Left lobe of liver (tissue), 2 donors: ENCODE measurements at regions not wholly inside any gene's neighbourhood (a gene's known extent, or its start where the extent isn't known, plus 50 kb on each side); places are given as distances from the start of the nearest gene placed in this dataset.
"Not testable (repeated sequence)": the region's sequence is repeated elsewhere in the genome, so short reads cannot be mapped to it uniquely, and the experiment has no call there.

Source experiments
- ATAC-seq: fragments of 200-7000 bp; cut with Tn5 transposase; one replicate; pipeline ENCODE4 v1.9.1; 2020; ENCODE audit warnings: mild to moderate bottlenecking, moderate library complexity
- DNase-seq: peaks from one replicate; pipeline ENCODE4 v3.0.0-alpha.2; 2020; ENCODE audit warnings: low spot score
- donor health status: DM: no; HTN: no; CAD: no; lungs with moderate emphysema.
- donor health status: DM: no; HTN: yes; CAD: no.

DNA sequence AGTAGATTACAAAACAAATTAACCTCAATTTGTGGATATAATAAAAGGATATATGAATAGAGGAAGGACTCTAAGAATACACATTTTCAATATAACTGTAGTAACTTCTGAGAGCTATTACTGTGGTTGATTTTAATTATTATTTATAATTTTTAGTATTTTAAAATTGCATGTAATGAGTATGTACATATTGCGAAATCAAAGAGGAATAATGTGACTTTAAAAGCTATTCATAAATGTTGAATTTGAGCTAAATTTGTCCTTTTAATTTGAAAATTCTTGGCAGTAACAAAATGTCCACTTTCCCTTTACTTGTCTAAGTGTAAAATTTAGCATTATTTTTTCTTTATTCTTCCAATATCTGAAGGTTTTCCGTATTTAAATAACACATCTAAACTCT lies 750.6 kb upstream of the PCDH15 start:
- no peak for DNase-seq
- ATAC-seq, result no peak

DNA sequence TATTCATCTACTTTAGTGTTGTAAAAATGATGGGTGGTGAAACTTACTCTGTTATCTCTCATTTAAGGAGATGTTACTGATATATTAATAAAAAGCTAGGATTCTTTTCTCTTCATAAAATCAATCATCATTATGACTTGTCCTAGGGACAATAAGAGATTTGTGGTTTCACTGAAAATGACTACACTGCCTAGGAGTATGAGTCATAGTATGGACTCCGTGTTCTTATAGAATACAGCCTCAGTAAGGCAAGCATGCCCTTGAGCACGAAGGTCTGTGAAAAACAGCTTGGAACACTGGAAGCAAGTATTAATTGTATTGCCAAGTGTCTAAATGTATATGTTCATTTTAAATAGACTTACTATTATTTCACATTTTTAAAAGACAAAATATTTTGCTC lies 749.2 kb upstream of the PCDH15 start:
- DNase-seq, result no peak
- ATAC-seq, result no peak

DNA sequence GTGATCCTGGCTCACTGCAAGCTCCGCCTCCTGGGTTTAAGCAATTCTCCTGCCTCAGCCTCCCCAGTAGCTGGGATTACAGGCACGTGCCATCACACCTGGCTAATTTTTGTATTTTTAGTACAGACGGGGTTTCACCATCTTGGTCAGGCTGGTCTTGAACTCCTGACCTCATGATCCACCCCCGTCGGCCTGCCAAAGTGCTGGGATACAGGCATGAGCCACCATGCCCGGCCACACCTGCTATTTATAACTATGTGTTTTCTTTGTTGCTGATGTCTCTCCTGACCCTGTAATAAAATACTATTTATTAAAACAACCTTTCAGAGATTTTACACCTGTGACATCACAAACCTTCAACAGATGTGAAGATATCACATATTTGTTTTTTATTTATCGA lies 736.5 kb upstream of the PCDH15 start:
- ATAC-seq, result not testable (repeated sequence)

DNA sequence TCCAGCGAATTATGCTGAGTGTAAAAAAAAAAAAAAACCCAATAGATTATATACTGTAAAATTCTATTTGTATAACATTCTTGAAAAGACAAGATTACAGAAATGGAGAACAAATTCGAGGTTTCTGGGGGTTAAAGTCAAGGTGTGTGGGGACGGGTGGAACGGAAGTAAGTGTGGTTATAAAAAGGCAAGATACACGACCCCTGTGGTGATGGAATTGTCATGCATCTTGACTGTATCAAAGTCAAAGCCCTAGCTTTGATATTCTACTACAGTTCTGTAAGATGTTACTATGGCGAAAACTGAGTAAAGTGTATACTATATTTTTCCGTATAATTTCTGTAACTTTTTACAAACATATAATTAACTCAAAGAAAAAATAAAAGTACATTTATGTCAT lies 718.2 kb upstream of the PCDH15 start:
- DNase-seq (no peak), ATAC-seq (no peak)

More for the DNA sequence above, 736.5 kb upstream of the PCDH15 start:
- not testable (repeated sequence) for DNase-seq

DNA sequence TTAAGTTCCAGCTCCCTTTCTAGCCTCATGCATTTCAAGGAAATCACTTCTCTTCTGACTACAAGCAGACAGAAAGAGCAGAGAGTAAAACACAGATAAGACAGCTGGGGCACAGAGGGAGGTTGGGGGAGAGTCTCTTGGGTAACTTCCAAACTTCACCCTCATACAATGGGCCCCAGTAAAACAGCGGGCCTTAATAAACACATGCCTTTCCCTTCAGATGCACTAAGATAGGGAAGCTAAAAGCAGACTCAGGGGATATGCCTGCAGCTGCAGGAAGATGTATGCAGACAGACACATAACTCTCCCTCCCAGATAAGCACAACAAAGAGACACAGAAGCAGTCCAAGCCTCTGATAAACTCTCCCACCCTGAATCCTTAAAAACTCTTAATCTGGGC lies 717.4 kb upstream of the PCDH15 start:
- not testable (repeated sequence) for DNase-seq, ATAC-seq

DNA sequence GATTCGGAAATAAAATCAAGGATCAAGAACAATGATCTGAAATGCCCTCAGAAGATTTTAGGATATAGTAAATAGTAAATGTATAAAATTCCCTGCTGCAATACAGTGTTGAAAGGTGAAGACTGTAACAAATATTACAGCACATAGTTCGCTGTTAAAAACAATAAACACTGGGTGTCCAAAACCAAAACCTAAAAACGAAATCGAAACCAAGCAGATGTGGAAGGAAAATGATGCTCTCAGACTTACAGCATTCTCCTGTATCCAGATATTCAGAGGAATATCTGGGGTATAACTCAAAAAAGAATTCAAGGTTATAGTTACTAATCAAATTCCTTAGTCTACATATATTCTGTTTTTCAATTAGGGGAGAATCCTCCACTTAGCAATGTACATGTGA lies 708.1 kb upstream of the PCDH15 start:
- DNase-seq, result no peak
- no peak for ATAC-seq

DNA sequence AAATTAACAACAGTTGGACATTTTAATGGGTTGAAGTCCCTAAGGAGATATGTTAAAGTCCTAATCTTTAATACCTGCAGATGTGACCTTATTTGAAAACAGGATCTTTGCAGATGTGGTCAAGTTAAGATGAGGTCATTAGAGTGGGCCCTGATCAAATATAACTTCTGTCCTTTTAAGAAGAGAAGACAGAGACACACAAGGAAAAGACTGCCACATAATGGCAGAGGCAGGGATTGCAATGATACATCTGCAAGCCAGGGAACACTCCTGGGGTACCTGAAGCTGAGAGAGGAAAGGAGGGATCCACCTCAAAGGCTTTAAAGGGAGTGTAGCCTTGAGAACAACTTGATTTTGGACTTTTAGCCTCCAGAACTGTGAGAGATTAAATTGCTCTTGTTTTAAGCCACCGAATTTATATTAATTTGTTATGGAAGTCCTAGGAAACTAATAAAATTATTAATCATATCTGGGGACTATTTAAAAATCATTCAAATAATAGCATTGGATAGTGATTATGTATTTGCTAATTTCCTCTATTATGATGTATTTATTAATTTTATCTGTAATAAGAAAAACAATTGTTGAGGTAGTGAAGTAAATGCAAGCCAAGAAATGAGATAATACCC lies 700.0 kb upstream of the PCDH15 start:
- DNase-seq, result no peak
- peak; percentile 39 for ATAC-seq

DNA sequence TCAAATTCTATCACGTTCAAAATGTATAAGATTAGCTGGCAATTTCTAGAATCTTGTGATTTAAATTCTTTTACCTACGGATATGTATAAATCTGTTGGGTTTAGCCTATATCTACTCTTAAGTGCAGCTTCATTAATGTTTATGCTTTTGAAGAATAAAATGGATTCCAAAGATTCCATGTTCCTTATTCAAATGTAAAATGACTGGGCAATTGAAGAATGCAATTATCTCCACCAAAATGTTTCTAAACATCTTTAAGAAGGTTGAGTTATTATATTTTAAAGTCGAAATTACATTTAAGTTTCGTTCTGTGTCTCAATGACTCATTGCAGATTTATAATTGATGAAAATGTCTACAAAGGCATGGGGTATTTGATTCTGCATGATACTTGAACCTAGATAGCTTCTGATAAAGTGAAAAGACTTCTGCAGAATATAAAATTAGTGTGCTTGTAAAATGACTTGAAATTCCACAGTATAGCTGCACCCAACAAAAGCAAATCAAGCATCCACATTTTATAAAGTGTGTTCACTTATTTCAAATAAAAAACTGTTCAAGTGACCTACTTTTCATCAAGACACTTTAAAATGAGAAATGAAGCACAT lies 697.0 kb upstream of the PCDH15 start:
- ATAC-seq, result no peak
- no peak for DNase-seq

DNA sequence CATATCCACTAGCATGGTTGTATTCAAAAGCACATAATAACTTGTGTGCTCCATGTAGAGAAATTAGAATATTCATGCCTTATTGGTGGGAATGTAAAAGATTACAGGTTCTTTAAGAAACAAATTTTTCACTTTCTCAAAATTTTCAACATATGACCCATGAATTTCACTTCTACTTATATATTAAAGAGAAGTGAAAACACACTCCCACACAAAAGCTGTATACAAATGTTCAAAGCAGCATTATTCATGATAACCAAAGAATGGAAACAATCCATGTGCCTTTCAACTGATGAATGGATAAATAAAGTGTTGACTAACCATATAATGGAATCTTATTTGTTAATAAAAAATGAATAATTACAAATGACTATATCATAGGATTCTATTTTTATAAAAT lies 694.5 kb upstream of the PCDH15 start:
- ATAC-seq, result no peak
- no peak for DNase-seq

DNA sequence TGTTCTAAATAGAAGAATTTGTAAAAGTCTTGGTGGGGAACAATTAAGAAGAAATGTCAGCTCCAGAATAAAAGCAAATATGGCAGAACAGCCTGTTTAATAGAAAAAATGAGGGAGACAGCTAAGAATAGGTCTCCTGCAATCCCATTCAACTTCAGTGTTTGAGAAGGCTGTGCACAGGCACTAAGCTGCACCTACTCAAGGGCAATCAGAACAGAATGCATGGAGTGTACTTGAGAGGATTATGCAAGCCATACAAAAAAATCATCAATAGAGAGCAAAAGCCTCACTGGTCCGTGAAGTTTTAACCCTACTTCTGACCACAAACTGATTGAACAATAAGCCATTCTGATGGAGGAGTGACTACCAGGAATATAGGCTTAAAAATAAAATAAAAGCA lies 690.7 kb upstream of the PCDH15 start:
- DNase-seq, result no peak

DNA sequence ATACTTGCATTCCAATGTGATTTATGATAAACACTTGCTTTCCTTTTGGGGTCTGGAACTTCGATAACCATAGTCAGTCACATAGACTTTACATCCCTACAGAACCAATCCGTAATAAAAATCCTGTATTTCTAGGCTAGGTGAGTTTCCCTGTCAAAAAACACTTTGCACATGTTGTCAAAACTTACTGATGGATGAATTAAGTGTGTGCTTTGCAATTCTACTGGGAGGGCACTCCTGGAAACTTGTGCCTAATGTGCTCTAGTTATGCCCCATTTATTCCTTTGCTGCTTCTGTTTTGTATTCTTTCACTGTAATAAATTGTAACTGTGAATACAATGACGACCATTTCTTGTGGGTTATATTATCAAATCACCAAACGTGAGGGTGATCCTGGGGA lies 684.8 kb upstream of the PCDH15 start:
- ATAC-seq (no peak), DNase-seq (no peak)

More for the DNA sequence above, 690.7 kb upstream of the PCDH15 start:
- ATAC-seq, result no peak

DNA sequence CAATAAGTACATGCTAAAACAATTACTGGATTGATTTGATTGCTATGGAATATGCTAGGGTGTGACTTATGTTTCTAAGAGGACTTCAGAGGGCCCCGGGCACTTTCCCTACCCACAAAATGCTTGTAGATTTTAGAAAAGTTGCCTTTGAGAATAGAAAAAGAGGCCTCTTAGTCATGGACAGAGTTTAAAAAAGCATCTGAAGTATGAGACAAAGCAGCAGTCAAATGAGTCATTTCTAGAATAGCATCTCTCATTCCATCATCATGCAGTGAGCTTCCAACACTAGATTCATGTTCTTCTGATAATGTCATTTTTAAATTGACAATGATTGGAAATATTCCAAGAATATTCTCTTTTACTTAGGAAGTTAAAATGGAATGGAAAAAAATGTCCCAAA lies 675.1 kb upstream of the PCDH15 start:
- no peak for DNase-seq
- no peak for ATAC-seq

DNA sequence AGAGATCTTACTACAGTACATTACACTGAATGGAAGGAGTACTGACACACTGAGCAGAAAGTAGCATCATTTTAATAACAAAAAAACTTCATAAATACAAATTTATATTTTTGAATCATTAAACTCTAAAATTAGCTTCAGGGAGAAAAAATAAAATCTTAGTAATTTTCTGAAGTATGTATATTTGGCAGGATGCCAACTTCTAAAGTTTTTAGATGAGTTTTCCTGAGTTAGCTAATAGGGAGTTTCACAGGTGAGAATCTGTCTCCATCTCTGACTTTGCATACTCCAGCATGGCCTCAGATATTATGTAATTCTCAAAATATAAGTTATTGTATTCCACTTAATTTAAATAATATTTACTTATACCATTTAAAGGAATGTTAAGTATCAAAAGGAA lies 673.2 kb upstream of the PCDH15 start:
- no peak for DNase-seq
- ATAC-seq, result no peak

DNA sequence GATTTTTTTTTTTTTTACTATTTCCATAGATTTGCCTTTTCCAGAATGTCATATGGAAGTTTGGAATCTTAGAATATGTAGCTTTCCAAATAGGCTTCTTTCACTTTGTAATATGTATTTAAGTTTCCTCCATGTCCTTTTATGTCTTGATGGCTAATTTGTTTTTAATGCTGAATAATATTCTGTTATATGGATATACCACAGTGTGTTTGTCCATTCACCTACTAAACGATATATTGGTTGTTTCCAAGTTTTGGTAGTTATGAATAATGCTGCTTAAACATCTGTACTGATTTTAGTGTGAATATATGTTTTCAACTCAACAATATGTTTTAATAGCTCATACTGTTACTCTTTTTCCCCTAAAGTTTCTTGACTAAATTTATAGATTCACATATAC lies 669.8 kb upstream of the PCDH15 start:
- no peak for DNase-seq
- no peak for ATAC-seq

DNA sequence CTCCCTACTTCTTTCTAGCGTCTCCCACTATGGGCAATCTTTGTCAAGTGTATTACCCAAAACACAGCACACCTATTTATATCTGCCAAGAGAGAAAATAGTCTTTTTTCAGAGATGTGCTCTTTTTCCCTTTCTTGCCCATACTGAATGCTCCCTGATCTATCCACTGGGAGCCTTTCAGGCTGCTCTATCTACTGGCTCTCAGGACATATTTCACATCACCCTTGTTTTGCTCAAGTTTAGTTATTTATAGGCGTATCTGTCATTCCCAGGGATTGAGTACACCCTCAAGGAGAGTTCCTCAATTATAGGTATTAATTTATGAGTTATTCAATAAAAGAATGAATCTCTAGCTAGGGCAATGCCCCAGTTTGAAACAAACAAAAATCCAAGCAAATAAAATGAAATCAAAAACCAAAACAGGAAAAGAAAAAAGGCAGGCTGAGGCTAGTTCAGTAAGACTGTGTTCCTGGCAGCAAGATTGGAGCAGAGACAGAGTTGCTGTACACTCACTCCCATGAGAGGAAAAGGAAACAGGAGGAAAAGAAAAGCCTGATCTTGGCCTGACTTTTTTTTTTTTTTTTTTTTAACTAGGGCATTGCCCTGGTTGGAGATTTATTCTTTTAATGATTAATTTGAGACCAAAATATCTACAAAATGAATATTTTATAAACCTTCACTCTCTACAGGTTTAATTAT lies 665.9 kb upstream of the PCDH15 start:
- no peak for ATAC-seq
- DNase-seq, result no peak

DNA sequence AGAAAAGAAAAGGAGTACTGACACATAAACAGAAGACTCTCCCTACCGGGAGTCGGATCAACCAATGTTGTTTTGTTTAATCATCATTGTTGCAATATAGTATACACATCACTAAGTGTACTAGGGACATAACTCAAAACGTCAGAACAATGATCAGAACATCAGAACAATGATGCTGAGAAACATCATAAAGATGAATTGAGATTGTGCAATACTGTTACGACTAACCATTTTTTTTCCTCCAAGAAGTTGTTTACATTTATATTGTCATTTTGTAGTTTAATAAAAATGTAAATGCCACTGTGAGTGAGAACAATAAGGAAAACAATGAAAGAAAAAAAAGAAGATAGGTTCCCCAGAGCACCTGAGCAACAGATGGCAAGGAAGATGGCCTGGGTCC lies 663.1 kb upstream of the PCDH15 start:
- no peak for DNase-seq

DNA sequence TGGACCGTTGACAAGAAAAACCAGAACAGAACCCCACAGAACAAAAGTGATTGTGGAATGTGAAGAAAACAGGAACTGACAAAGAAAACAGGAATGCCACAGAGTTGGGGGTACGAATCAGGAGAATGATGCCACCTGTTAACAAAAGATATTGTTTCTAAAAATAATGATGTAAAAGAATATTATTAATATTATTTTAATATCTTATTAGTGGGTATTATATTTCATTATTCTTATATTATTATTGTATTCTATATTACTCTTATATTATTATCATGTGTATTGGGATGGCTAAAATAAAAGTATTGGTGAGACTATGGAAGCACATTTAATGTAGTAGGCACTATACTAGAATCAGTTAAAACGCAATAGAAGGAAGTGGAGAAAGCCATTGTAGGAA lies 659.0 kb upstream of the PCDH15 start:
- ATAC-seq (no peak), DNase-seq (no peak)

More for the DNA sequence above, 663.1 kb upstream of the PCDH15 start:
- ATAC-seq, result no peak

DNA sequence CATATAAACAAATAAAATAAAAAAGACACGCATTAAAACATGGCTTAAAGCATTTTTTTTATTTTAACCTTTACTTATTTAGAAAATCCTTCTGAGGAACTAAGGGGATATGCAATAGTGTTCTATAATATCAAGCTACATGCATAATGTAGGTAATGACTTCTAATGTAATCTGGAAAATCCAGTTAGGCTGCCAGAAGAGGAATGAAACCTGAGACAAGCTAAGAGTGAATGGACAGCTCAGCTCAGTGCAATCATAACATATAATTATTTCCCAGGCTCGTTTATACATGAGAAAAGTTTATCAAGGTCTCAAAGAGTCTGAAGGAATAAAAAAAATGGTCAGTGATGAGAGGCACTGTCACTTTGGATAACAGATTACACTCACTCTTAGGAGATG lies 649.0 kb upstream of the PCDH15 start:
- ATAC-seq, result no peak

DNA sequence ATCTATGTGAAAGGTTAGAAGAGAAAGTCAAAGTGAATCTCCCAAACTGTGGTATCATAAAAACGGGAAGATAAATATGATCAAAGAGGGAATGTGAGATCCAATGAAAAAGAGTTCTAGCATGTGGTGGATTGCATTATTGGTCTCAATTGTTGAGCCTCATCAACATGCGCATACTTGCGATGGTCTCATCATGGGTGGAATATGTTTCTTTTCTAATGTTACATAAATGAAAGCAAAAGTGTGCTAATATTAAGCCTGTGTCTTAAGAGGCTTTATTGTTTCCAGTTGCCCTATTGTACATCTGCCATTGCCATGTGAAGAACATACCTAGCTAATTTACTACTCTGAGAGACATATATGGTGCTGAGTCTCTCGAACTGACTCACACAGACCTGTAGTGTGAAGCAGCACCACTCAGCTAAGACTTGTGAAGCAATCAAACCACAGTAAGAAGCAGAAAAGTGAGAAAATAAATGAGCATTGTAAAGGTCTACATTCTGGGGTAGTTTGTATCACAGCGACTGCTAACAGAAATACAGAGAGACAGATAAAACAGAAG lies 645.5 kb upstream of the PCDH15 start:
- no peak for ATAC-seq
- no peak for DNase-seq

More for the DNA sequence above, 649.0 kb upstream of the PCDH15 start:
- no peak for DNase-seq

DNA sequence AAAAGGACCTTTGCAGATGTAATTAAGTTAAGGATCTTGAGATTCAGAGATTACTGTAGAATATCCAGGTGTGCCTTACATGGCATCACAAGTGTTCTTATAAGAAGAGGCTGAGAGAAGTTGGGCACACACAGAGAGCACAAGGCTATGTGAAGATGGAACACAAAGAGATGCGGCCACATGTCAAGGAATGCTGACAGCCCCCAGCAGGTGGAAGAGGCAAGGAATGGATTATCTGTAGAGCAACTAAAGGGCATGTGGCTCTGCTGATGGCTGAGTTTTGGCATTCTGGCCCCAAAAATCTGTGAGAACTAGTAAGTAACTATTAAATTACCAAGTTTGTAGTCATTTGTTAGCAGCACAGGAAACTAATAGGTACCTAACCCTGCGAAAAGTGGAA lies 640.7 kb upstream of the PCDH15 start:
- no peak for ATAC-seq
- DNase-seq, result no peak

DNA sequence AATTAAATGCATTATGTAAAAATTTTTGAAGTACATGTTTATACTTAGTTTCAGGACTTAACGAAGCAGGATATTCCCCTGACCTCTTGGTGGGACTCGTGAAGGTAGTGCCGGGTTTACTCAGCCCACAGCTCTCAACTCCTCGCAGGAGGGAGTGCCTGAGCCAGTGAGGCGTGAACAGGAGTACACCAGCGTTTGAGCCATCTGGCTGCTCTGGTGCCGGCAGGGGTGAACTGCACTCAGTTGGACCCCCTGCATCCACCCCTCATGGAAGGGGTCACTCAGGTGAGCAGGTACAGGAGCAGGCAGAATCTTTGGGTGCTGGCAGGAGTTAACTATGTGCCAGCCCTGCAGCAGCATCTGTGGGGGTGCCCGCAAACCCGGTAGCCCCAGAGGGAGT lies 625.1 kb upstream of the PCDH15 start:
- no peak for DNase-seq
- no peak for ATAC-seq

DNA sequence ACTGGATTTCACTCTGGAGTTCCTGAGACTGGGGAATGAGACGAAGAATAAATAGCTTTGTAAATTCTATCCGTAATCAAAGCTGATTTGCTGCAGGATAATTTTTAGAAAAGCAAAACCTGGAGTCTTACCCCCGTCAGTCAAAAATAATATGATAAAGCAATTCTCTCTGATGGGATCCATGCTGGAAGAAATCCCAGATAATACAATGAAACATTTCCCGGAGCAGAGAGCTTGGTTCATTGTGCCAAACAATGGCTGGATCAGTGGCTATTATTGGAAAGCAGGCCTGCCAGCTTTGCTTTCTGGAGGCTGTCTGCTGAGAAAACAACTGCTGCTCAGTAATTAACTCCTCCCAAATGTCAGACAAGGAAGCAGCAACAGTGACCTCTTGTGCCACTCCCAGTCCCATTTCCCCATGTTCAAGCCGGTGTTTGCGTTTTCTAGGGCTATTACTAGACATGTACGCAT lies 609.4 kb upstream of the PCDH15 start:
- ATAC-seq (no peak), DNase-seq (no peak)
